Gastrocnemius medialis (tissue), 4 donors: ENCODE measurements at regions not wholly inside any gene's neighbourhood (a gene's known extent, or its start where the extent isn't known, plus 50 kb on each side); places are given as distances from the start of the nearest gene placed in this dataset.

Experiments used
- ATAC-seq, 2 donors: fragments of 150-250 bp; one replicate each; pipeline ENCODE4 v1.9.1; 2016
- DNase-seq, 2 donors: peaks; one replicate each; pipeline ENCODE4 v3.0.0-alpha.2; 2019
- H3K27ac ChIP-seq, 4 donors: fragments of 200-600 bp; sonication (generic); 1 replicate in 1 of 4; 2 replicates in 3 of 4; pipeline ENCODE4 v1.5.1; 2016 to 2018; ENCODE audit warnings: mild to moderate bottlenecking in 2 of 4, moderate library complexity in 1 of 4
- H3K27me3 ChIP-seq, 3 donors: fragments of 200-600 bp; sonication (generic) in 2 of 3; 1 replicate in 1 of 3; 2 replicates in 2 of 3; pipeline versions ENCODE4 v1.5.1 to v1.6.0; 2016 to 2019; ENCODE audit warnings: mild to moderate bottlenecking in 1 of 3, moderate library complexity in 1 of 3
- H3K36me3 ChIP-seq, 2 donors: fragments of 200-600 bp; sonication (generic) in 1 of 2; one replicate each; pipeline ENCODE4 v1.5.1; 2017 to 2018
- H3K4me1 ChIP-seq, 2 donors: fragments of 200-600 bp; sonication (generic) in 1 of 2; one replicate each; pipeline ENCODE4 v1.5.1; 2016 to 2017; ENCODE audit warnings: mild to moderate bottlenecking in 2 of 2
- H3K4me3 ChIP-seq, 4 donors: fragments of 200-600 bp; sonication (generic) in 3 of 4; 1 replicate in 1 of 4; 2 replicates in 3 of 4; pipeline ENCODE4 v1.5.1; 2016 to 2019; ENCODE audit warnings: mild to moderate bottlenecking in 2 of 4
- H3K9me3 ChIP-seq, 3 donors: fragments of 200-600 bp; sonication (generic) in 2 of 3; 1 replicate in 1 of 3; 2 replicates in 2 of 3; pipeline ENCODE4 v1.5.1; 2016 to 2019
- CTCF ChIP-seq, 5 experiments: fragments of 450-650 bp in 3 of 5; fragments of 200-600 bp in 2 of 5; sonication (generic) in 2 of 5; IDR thresholded peaks in 4 of 5; conservative IDR thresholded peaks in 1 of 5; 1 replicate in 4 of 5; 2 replicates in 1 of 5; pipeline ENCODE4 v1.5.1; 2016 to 2019; ENCODE audit warnings: antibody characterized with exemption in 5 of 5, mild to moderate bottlenecking in 3 of 5, moderate library complexity in 3 of 5
- POLR2A ChIP-seq, 2 donors: fragments of 450-650 bp; IDR thresholded peaks; one replicate each; pipeline ENCODE4 v1.6.1; 2017; ENCODE audit warnings: antibody characterized with exemption in 2 of 2, mild to moderate bottlenecking in 2 of 2, moderate library complexity in 2 of 2
- in situ Hi-C, 4 donors: fragments of 200-750 bp; cut with MboI; loops; one replicate each; pipeline versions ENCODE4 v1.15.0 to v1.8.0; 2017; ENCODE audit warnings: low sequenced_read_pairs in 4 of 4
- intact Hi-C: fragments of 100-400 bp; cut with DNase I; formaldehyde crosslinking; loops from one replicate; pipeline ENCODE4 v1.15.1; 2023; ENCODE audit warnings: low total_unique reads

- ATAC-seq (no peak), DNase-seq (no peak)
- no peak for TF ChIP-seq POLR2A (IDR thresholded peaks at IDR 0.05)
- no peak for TF ChIP-seq CTCF (IDR thresholded peaks at IDR 0.05 in 4 of 5, conservative IDR thresholded peaks at IDR 0.05 in 1 of 5)
- H3K4me1 ChIP-seq, result no peaks in the 10 kb centered on the region
- no peaks in the 10 kb centered on the region for H3K36me3 ChIP-seq
- H3K9me3 ChIP-seq, result no peaks in the 10 kb centered on the region
- H3K4me3 ChIP-seq, result no peak overlapping the region
- intact Hi-C loops (no loop called here), in situ Hi-C loops (no loop called here)
- H3K27me3 ChIP-seq, result no peaks in the 10 kb centered on the region
- no peak overlapping the region for H3K27ac ChIP-seq
Observed at GRCh38 chr15:47951781-47952180, 169.0 kb upstream of the SLC24A5 start.

DNA sequence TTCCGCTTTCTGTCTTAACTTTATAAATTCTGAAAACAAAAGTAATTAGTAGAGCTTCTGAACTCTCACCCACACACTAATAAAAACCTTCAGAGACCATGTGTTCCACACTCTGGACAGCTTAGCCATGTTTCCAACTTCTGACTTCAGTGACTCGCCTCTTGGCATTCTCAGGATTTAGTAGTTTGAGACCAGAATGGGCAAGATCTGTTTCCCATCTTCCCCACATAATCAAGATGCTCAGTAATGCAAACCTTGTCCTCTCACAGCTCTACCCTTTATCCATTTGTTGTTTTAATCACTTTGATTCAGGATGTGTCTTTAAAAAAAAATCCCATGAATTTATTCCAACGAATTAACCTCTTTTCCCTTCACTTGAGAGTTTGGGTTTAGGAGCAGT is 166.6 kb upstream of the SLC24A5 start:
- TF ChIP-seq CTCF (IDR thresholded peaks at IDR 0.05 in 4 of 5, conservative IDR thresholded peaks at IDR 0.05 in 1 of 5) (no peak), POLR2A (IDR thresholded peaks at IDR 0.05) (no peak)
- no peak for ATAC-seq
- no peak for DNase-seq
- Histone ChIP-seq H3K4me3 (no peak overlapping the region), H3K9me3 (no peaks in the 10 kb centered on the region), H3K4me1 (no peaks in the 10 kb centered on the region), H3K36me3 (no peaks in the 10 kb centered on the region), H3K27ac (no peak overlapping the region), H3K27me3 (no peaks in the 10 kb centered on the region)
- in situ Hi-C loops, result no loop called here
- intact Hi-C loops, result no loop called here

DNA sequence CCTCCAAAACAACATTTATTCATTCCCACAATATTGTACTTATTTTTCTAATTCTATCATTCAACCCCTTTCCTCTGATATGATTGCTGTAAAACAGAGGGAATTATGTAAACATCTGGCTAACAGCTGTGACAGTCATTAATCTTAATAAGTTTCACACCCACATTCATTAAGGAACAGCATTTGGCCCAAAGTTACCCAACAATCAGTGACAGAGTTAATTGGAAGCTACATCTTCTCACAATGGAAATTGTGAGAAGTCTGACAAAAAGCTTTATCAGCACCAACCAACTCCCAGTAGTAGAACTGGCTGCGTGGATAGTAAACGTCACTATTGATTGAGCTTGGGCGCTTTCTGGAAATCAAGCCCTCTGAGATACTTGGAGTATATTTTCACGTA is 165.8 kb upstream of the SLC24A5 start:
- in situ Hi-C loops (no loop called here), intact Hi-C loops (no loop called here)
- H3K9me3 ChIP-seq, result no peaks in the 10 kb centered on the region
- no peaks in the 10 kb centered on the region for H3K27me3 ChIP-seq
- H3K36me3 ChIP-seq, result no peaks in the 10 kb centered on the region
- ATAC-seq (no peak), DNase-seq (no peak)
- H3K4me3 ChIP-seq, result no peak overlapping the region
- H3K27ac ChIP-seq, result no peak overlapping the region
- TF ChIP-seq CTCF (IDR thresholded peaks at IDR 0.05 in 4 of 5, conservative IDR thresholded peaks at IDR 0.05 in 1 of 5) (no peak), POLR2A (IDR thresholded peaks at IDR 0.05) (no peak)
- no peaks in the 10 kb centered on the region for H3K4me1 ChIP-seq

GRCh38 chr15:47959617-47960413 is 161.0 kb upstream of the SLC24A5 start:
- Histone ChIP-seq H3K4me1 (no peaks in the 10 kb centered on the region), H3K4me3 (no peak overlapping the region), H3K9me3 (no peaks in the 10 kb centered on the region), H3K36me3 (no peaks in the 10 kb centered on the region), H3K27me3 (no peaks in the 10 kb centered on the region), H3K27ac (no peak overlapping the region)
- in situ Hi-C loops, result no loop called here
- intact Hi-C loops, result no loop called here
- no peak for ATAC-seq
- no peak for DNase-seq
- TF ChIP-seq POLR2A (IDR thresholded peaks at IDR 0.05) (no peak), CTCF (IDR thresholded peaks at IDR 0.05 in 4 of 5, conservative IDR thresholded peaks at IDR 0.05 in 1 of 5) (no peak)
